ENCODE measurements at regions not wholly inside any gene's neighbourhood (a gene's known extent, or its start where the extent isn't known, plus 50 kb on each side); places are given as distances from the start of the nearest gene placed in this dataset.

- no peak for DNase-seq
- Mint-ChIP-seq H3K27ac (no peak overlapping the region), H3K9me3 (no peaks in the 10 kb centered on the region), H3K4me3 (no peak overlapping the region), H3K36me3 (ENCODE audit: low read depth) (no peaks in the 10 kb centered on the region), H3K4me1 (ENCODE audit: low read depth) (no peaks in the 10 kb centered on the region), H3K27me3 (peaks cover 12% of the 10 kb centered on the region)
- intact Hi-C loops (cut with micrococcal nuclease) = no loop called here
- ChIA-PET POLR2A (no interaction called here), CTCF (no interaction called here)
- TF ChIP-seq CTCF (IDR thresholded peaks at IDR 0.05) = no peak
- ATAC-seq = no peak
Observed at GRCh38 chr17:55661256-55661758, 61.4 kb downstream of the TMEM100 start.

- ChIA-PET CTCF (no interaction called here), POLR2A (no interaction called here)
- peaks cover 12% of the 10 kb centered on the region for H3K27me3 Mint-ChIP-seq
- H3K4me3 Mint-ChIP-seq = no peak overlapping the region
- TF ChIP-seq CTCF (IDR thresholded peaks at IDR 0.05) = no peak
- no peaks in the 10 kb centered on the region for H3K4me1 Mint-ChIP-seq (ENCODE audit: low read depth)
- no peaks in the 10 kb centered on the region for H3K36me3 Mint-ChIP-seq (ENCODE audit: low read depth)
- no peaks in the 10 kb centered on the region for H3K9me3 Mint-ChIP-seq
- no peak for ATAC-seq
- DNase-seq = no peak
- intact Hi-C loops (cut with micrococcal nuclease) = no loop called here
- H3K27ac Mint-ChIP-seq = no peak overlapping the region
Observed at GRCh38 chr17:55660178-55660886, 62.3 kb downstream of the TMEM100 start.

GRCh38 chr17:55659661-55660060, 63.0 kb downstream of the TMEM100 start:
- no peaks in the 10 kb centered on the region for H3K4me1 Mint-ChIP-seq (ENCODE audit: low read depth)
- no peak for TF ChIP-seq CTCF (IDR thresholded peaks at IDR 0.05)
- H3K27ac Mint-ChIP-seq = no peak overlapping the region
- no peak for ATAC-seq
- POLR2A ChIA-PET = no interaction called here
- no peak overlapping the region for H3K4me3 Mint-ChIP-seq
- no peaks in the 10 kb centered on the region for H3K9me3 Mint-ChIP-seq
- intact Hi-C loops (cut with micrococcal nuclease) = no loop called here
- no peak for DNase-seq
- no peaks in the 10 kb centered on the region for H3K36me3 Mint-ChIP-seq (ENCODE audit: low read depth)
- CTCF ChIA-PET = no interaction called here
- peaks cover 12% of the 10 kb centered on the region for H3K27me3 Mint-ChIP-seq

GRCh38 chr17:55655777-55656176, 66.9 kb downstream of the TMEM100 start:
- H3K4me1 Mint-ChIP-seq (ENCODE audit: low read depth) = no peaks in the 10 kb centered on the region
- TF ChIP-seq CTCF (IDR thresholded peaks at IDR 0.05) = no peak
- POLR2A ChIA-PET = no interaction called here
- H3K9me3 Mint-ChIP-seq = no peaks in the 10 kb centered on the region
- CTCF ChIA-PET = no interaction called here
- peaks cover 9% of the 10 kb centered on the region for H3K27me3 Mint-ChIP-seq
- no peaks in the 10 kb centered on the region for H3K36me3 Mint-ChIP-seq (ENCODE audit: low read depth)
- ATAC-seq = no peak
- H3K4me3 Mint-ChIP-seq = no peak overlapping the region
- intact Hi-C loops (cut with micrococcal nuclease) = no loop called here
- DNase-seq = no peak
- no peak overlapping the region for H3K27ac Mint-ChIP-seq

- CTCF ChIA-PET = interaction anchor here (0.7 kb wide), 1 partner anchor 128 kb away, joined by 3 read pairs; no protein-coding TSS in a partner anchor
- DNase-seq (no peak), ATAC-seq (no peak)
- H3K4me3 Mint-ChIP-seq = no peak overlapping the region
- H3K4me1 Mint-ChIP-seq (ENCODE audit: low read depth) = no peaks in the 10 kb centered on the region
- POLR2A ChIA-PET = no interaction called here
- H3K27me3 Mint-ChIP-seq = peaks cover 9% of the 10 kb centered on the region
- no peak overlapping the region for H3K27ac Mint-ChIP-seq
- intact Hi-C loops (cut with micrococcal nuclease) = no loop called here
- no peaks in the 10 kb centered on the region for H3K9me3 Mint-ChIP-seq
- TF ChIP-seq CTCF (IDR thresholded peaks at IDR 0.05) = no peak
- H3K36me3 Mint-ChIP-seq (ENCODE audit: low read depth) = no peaks in the 10 kb centered on the region
Observed at GRCh38 chr17:55654821-55655220, 67.8 kb downstream of the TMEM100 start.

All from activated CD8-positive, alpha-beta T cell treated with anti-CD3 and anti-CD28 coated beads for 36 hours (primary cell).